ENCODE measurements at regions not wholly inside any gene's neighbourhood (a gene's known extent, or its start where the extent isn't known, plus 50 kb on each side); places are given as distances from the start of the nearest gene placed in this dataset.

DNA sequence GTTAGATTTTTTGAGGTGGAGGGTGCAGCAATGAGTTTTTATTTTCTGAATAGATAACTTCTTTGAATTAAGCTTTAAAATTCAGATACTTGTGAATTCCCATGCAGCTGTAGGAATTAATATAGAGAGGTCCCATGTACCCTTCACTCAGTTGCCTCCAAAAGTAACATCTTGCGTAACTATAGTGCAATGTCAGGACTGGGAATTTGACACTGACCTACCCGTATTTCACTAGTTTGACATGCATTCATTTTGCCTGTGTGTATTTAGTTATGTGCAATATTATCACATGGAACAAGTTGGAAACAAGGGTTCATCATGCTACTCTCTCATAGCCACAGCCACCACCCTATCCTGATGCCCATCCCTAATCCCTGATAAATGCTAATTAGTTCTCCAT, 147.1 kb upstream of the IGFBP3 start:
- DNase-seq (ENCODE audit: low spot score in 2 of 2): no peak
- intact Hi-C loops (cut with DNase I): no loop called here
- H3K27me3 ChIP-seq: no peaks in the 10 kb centered on the region
- H3K36me3 ChIP-seq: no peaks in the 10 kb centered on the region
- no peak overlapping the region for H3K4me3 ChIP-seq
- no peak overlapping the region for H3K27ac ChIP-seq
- peaks cover 0 to 5% of the 10 kb centered on the region in 2 donors for H3K4me1 ChIP-seq
- TF ChIP-seq, protein P1, sequence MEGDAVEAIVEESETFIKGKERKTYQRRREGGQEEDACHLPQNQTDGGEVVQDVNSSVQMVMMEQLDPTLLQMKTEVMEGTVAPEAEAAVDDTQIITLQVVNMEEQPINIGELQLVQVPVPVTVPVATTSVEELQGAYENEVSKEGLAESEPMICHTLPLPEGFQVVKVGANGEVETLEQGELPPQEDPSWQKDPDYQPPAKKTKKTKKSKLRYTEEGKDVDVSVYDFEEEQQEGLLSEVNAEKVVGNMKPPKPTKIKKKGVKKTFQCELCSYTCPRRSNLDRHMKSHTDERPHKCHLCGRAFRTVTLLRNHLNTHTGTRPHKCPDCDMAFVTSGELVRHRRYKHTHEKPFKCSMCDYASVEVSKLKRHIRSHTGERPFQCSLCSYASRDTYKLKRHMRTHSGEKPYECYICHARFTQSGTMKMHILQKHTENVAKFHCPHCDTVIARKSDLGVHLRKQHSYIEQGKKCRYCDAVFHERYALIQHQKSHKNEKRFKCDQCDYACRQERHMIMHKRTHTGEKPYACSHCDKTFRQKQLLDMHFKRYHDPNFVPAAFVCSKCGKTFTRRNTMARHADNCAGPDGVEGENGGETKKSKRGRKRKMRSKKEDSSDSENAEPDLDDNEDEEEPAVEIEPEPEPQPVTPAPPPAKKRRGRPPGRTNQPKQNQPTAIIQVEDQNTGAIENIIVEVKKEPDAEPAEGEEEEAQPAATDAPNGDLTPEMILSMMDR (IDR thresholded peaks at IDR 0.05): no peak
- H3K9me3 ChIP-seq: no peaks in the 10 kb centered on the region

DNA sequence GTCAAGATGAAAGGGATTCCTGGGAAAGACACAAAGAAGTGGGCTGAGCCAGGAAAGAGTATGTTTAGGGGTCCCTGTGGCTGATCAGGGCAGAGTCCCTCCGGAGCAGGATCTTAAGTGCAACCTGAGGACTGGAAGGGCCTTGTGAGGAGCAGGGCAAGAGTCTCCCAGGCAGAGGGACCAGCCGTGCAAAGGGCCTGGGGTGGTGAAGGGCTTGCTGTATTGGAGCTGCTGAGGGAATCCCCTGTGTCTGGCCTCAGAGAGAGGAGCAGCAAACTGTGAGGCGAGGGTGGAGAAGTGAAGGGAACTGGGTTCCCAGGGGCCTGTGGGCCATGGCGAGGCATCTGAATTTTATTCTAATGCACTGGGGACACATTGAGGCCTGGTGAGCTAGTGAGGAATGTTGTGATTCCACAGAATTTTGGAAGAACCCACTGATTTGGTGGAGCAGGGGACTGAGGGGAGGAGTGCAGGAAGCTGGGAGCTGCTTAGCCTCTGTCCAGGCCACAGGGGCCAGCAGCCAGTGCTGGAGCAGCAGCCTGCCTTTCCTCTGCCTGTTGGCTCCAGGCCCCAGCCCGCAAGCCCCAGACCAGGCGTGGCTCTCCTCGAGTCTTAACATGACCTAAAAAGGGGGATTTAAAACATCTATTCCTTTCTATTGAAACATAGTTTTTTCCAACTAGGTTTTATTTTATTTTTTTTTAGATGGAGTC, 138.4 kb upstream of the IGFBP3 start:
- Histone ChIP-seq H3K4me3 (no peak overlapping the region), H3K27ac (no peak overlapping the region), H3K9me3 (no peaks in the 10 kb centered on the region), H3K36me3 (no peaks in the 10 kb centered on the region), H3K27me3 (no peaks in the 10 kb centered on the region), H3K4me1 (no peaks in the 10 kb centered on the region)
- DNase-seq (ENCODE audit: low spot score in 2 of 2): no peak
- TF ChIP-seq, protein P1 (IDR thresholded peaks at IDR 0.05): no peak
- intact Hi-C loops (cut with DNase I): no loop called here

DNA sequence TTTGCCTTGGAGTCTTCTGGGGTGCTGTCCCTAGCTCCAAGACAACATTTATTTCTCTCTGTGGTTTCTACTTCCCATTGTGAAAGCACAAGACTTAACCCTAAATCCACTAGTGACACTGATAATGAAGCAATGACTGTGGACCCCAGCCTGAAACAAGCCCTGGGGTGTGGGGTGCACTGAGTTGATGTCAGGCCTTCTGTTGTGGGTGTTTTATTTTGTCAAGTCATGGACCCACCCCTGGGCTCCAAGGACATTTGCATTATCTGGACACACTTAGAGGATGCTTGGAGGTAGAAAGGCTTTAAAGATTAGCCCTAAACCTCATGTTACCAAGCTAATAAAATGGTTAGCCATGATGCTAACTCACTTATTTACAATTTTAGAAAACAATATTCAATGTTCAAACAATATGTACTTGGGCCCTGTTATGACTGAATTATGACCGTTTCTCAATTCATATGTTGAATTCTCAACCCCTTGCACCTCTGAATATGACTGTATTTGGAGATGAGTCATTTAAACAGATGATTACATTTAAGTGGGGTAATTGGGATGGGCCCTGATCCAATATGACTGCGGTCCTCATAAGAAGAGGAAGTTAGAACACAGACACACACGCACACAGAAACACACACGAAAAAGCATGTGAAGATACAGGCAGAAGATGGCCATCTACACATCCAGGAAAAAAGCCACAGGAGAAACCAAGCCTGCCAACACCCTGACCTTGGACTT, 137.2 kb upstream of the IGFBP3 start:
- TF ChIP-seq, protein P1 (IDR thresholded peaks at IDR 0.05): no peak
- H3K36me3 ChIP-seq: no peaks in the 10 kb centered on the region
- H3K27me3 ChIP-seq: no peaks in the 10 kb centered on the region
- no peaks in the 10 kb centered on the region for H3K9me3 ChIP-seq
- no peak overlapping the region for H3K27ac ChIP-seq
- intact Hi-C loops (cut with DNase I): no loop called here
- DNase-seq (ENCODE audit: low spot score in 2 of 2): no peak
- H3K4me1 ChIP-seq: no peaks in the 10 kb centered on the region
- no peak overlapping the region for H3K4me3 ChIP-seq

DNA sequence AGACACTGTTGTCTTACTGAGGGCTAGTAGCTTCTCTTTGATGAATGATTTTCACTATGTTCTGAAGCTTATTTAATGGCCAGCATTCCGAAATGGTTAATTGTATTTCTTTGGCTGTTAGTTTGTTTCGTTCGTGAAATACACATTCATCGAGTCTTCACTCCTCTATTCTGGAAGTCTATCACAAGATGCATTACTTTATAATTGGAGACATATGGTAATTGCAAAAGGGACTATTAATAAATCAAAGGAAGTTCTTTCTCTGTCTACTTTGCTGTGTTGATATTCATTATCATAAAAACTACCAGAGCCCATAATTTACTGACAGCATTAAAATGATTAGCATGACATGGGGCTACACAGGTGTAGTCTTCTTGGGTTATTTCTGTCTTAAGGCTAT, 133.8 kb upstream of the IGFBP3 start:
- H3K27me3 ChIP-seq: no peaks in the 10 kb centered on the region
- no peaks in the 10 kb centered on the region for H3K4me1 ChIP-seq
- no peak overlapping the region for H3K27ac ChIP-seq
- no peak overlapping the region for H3K4me3 ChIP-seq
- H3K36me3 ChIP-seq: no peaks in the 10 kb centered on the region
- DNase-seq (ENCODE audit: low spot score in 2 of 2): no peak
- no peaks in the 10 kb centered on the region for H3K9me3 ChIP-seq
- intact Hi-C loops (cut with DNase I): no loop called here
- TF ChIP-seq, protein P1 (IDR thresholded peaks at IDR 0.05): no peak

DNA sequence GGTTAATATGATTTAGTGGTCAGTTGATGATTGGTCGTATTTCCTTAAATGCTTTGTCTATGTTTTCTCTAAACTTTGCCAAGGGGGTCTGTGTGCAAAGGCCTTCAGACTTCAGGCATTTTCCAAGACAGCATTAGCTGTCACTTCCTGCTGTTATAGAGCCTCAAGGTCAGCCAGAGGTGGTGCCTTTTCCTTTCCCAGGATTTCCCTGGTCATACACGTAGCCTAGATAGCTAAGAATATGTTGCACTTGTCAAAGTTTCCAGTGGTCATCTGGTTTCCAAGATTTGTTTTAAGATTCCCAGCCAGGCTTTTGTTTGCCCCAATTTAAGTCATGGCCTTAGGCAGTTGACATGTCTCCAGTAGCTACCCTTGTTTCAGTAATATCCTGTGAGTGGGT, 133.2 kb upstream of the IGFBP3 start:
- Histone ChIP-seq H3K4me3 (no peak overlapping the region), H3K27ac (no peak overlapping the region), H3K9me3 (no peaks in the 10 kb centered on the region), H3K4me1 (no peaks in the 10 kb centered on the region), H3K36me3 (no peaks in the 10 kb centered on the region), H3K27me3 (no peaks in the 10 kb centered on the region)
- intact Hi-C loops (cut with DNase I): no loop called here
- DNase-seq (ENCODE audit: low spot score in 2 of 2): no peak
- TF ChIP-seq, protein P1 (IDR thresholded peaks at IDR 0.05): no peak

All from ascending aorta (tissue), 2 donors.